SU-DHL-6 (cell line): ENCODE measurements at regions not wholly inside any gene's neighbourhood (a gene's known extent, or its start where the extent isn't known, plus 50 kb on each side); places are given as distances from the start of the nearest gene placed in this dataset.

Source experiments
- H2AFZ ChIP-seq: fragments of 200-600 bp; sonication (generic); 2 replicates; pipeline ENCODE4 v1.6.1; 2014; ENCODE audit warnings: low read depth, mild to moderate bottlenecking, moderate library complexity, mixed read lengths, antibody characterized with exemption, low read length; ENCODE audit not compliant: severe bottlenecking
- H3F3A ChIP-seq: fragments of 200-600 bp; shearing (Covaris generic); 2 replicates; pipeline ENCODE4 v1.6.0; 2016; ENCODE audit warnings: antibody characterized with exemption, mild to moderate bottlenecking; ENCODE audit not compliant: insufficient read depth
- H3K27ac ChIP-seq: fragments of 200-600 bp; sonication (generic); 2 replicates; pipeline ENCODE4 v1.5.1; 2016; ENCODE audit warnings: low read depth, mild to moderate bottlenecking, low read length, moderate library complexity, mixed read lengths
- H3K27me3 ChIP-seq: fragments of 200-600 bp; sonication (generic), shearing (Covaris generic); 2 replicates; pipeline ENCODE4 v1.6.0; 2014; ENCODE audit warnings: mild to moderate bottlenecking, low read length
- H3K36me3 ChIP-seq: fragments of 200-600 bp; sonication (generic); 2 replicates; pipeline ENCODE4 v1.6.1; 2014; ENCODE audit warnings: mild to moderate bottlenecking, low read length, mixed read lengths
- H3K4me2 ChIP-seq: fragments of 300-600, 200-600 bp; shearing (Covaris generic), sonication (generic); 2 replicates; pipeline ENCODE4 v1.6.0; 2014; ENCODE audit warnings: low read length, low read depth, mild to moderate bottlenecking; ENCODE audit not compliant: poor library complexity, severe bottlenecking
- H3K4me3 ChIP-seq: fragments of 200-600 bp; sonication (generic); 2 replicates; pipeline ENCODE4 v1.5.1; 2014; ENCODE audit warnings: antibody characterized with exemption, low read length, mild to moderate bottlenecking, mixed read lengths; ENCODE audit not compliant: insufficient read depth, poor library complexity, severe bottlenecking
- H3K79me2 ChIP-seq: fragments of 200-600 bp; sonication (generic); 2 replicates; pipeline ENCODE4 v1.6.1; 2014; ENCODE audit warnings: mild to moderate bottlenecking, low read length, moderate library complexity; ENCODE audit not compliant: insufficient read depth
- H3K9ac ChIP-seq: fragments of 200-600 bp; sonication (generic); 2 replicates; pipeline ENCODE4 v1.7.0; 2014; ENCODE audit warnings: mild to moderate bottlenecking, low read length
- H3K9me2 ChIP-seq: fragments of 200-600 bp; sonication (generic); replicated peaks from 2 replicates; pipeline ENCODE4 v1.6.1; 2014; ENCODE audit warnings: low read length; ENCODE audit not compliant: insufficient read depth
- H3K9me3 ChIP-seq: fragments of 200-600 bp; sonication (generic); 2 replicates; pipeline ENCODE4 v1.6.1; 2014; ENCODE audit warnings: low read length, mixed read lengths; ENCODE audit not compliant: insufficient read depth
- H4K20me1 ChIP-seq: fragments of 200-600 bp; sonication (generic); 2 replicates; pipeline ENCODE4 v1.6.1; 2014; ENCODE audit warnings: low read depth, mild to moderate bottlenecking, antibody characterized with exemption, low read length, moderate library complexity, mixed read lengths
- EZH2phosphoT487 ChIP-seq: fragments of 200-600 bp; sonication (generic), shearing (Covaris generic); conservative IDR thresholded peaks from 2 replicates; pipeline ENCODE4 v1.6.1; 2018; ENCODE audit warnings: mild to moderate bottlenecking, antibody characterized with exemption, low read length, moderate library complexity, mixed read lengths
- TF ChIP-seq, protein P1 (sequence below): fragments of 200-600 bp; sonication (generic); IDR thresholded peaks from one replicate; pipeline ENCODE4 v1.5.1; 2017; ENCODE audit warnings: antibody characterized with exemption, mild to moderate bottlenecking, low read length, moderate library complexity; ENCODE audit not compliant: insufficient read depth, poor library complexity, severe bottlenecking

GRCh38 chr3:105022813-105023212, 343.9 kb upstream of the ALCAM start:
- no peaks in the 10 kb centered on the region for H3K9me2 ChIP-seq
- no peak overlapping the region for H3K4me2 ChIP-seq
- H3K79me2 ChIP-seq, result no peaks in the 10 kb centered on the region
- no peak overlapping the region for H3K4me3 ChIP-seq
- no peaks in the 10 kb centered on the region for H3F3A ChIP-seq
- TF ChIP-seq, protein P1, sequence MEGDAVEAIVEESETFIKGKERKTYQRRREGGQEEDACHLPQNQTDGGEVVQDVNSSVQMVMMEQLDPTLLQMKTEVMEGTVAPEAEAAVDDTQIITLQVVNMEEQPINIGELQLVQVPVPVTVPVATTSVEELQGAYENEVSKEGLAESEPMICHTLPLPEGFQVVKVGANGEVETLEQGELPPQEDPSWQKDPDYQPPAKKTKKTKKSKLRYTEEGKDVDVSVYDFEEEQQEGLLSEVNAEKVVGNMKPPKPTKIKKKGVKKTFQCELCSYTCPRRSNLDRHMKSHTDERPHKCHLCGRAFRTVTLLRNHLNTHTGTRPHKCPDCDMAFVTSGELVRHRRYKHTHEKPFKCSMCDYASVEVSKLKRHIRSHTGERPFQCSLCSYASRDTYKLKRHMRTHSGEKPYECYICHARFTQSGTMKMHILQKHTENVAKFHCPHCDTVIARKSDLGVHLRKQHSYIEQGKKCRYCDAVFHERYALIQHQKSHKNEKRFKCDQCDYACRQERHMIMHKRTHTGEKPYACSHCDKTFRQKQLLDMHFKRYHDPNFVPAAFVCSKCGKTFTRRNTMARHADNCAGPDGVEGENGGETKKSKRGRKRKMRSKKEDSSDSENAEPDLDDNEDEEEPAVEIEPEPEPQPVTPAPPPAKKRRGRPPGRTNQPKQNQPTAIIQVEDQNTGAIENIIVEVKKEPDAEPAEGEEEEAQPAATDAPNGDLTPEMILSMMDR, result no peak
- no peak for TF ChIP-seq EZH2phosphoT487
- H4K20me1 ChIP-seq, result no peaks in the 10 kb centered on the region
- H3K27ac ChIP-seq, result no peak overlapping the region
- no peaks in the 10 kb centered on the region for H3K27me3 ChIP-seq
- no peak overlapping the region for H3K9ac ChIP-seq
- H2AFZ ChIP-seq, result no peak overlapping the region
- no peaks in the 10 kb centered on the region for H3K36me3 ChIP-seq
- no peaks in the 10 kb centered on the region for H3K9me3 ChIP-seq

DNA sequence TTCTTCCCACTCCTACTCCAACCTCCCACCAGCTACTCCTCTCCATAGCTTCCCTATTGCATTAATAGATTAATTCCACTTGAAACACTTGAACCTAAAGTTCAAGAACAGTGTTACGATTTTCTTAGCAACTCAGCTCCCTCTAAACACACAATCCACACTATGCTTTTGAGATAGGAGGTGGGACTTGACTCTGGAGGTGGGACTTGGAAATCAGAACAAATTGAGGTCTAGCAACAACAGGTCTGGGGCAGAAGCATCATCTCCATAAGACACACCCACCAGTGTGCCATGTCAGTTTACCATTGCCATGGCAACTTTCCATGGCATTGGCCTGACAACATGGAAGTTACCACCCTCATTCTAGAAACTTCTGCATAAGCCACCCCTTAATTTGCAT, 336.5 kb upstream of the ALCAM start:
- no peak overlapping the region for H3K27ac ChIP-seq
- no peaks in the 10 kb centered on the region; the same call in 1 of the 2 replicates for H3K9me2 ChIP-seq
- no peaks in the 10 kb centered on the region for H4K20me1 ChIP-seq
- no peak for TF ChIP-seq EZH2phosphoT487
- TF ChIP-seq, protein P1, result no peak
- H3F3A ChIP-seq, result no peaks in the 10 kb centered on the region
- H3K9ac ChIP-seq, result no peak overlapping the region
- no peak overlapping the region for H3K4me3 ChIP-seq
- no peaks in the 10 kb centered on the region for H3K79me2 ChIP-seq
- H3K9me3 ChIP-seq, result no peaks in the 10 kb centered on the region
- no peaks in the 10 kb centered on the region for H3K27me3 ChIP-seq
- no peak overlapping the region for H3K4me2 ChIP-seq
- no peak overlapping the region for H2AFZ ChIP-seq
- no peaks in the 10 kb centered on the region for H3K36me3 ChIP-seq

- Histone ChIP-seq H3F3A (no peaks in the 10 kb centered on the region), H3K4me3 (no peak overlapping the region), H3K36me3 (no peaks in the 10 kb centered on the region), H3K27me3 (no peaks in the 10 kb centered on the region), H2AFZ (no peak overlapping the region), H3K9ac (no peak overlapping the region), H3K27ac (no peak overlapping the region), H3K4me2 (no peak overlapping the region), H3K9me3 (no peaks in the 10 kb centered on the region), H3K79me2 (no peaks in the 10 kb centered on the region), H4K20me1 (no peaks in the 10 kb centered on the region), H3K9me2 (no peaks in the 10 kb centered on the region; the same call in 1 of the 2 replicates)
- TF ChIP-seq EZH2phosphoT487, result no peak
- TF ChIP-seq, protein P1, result no peak
Measured at GRCh38 chr3:105032541-105032940, 334.2 kb upstream of the ALCAM start.
